Activated CD4-positive, alpha-beta T cell treated with anti-CD3 and anti-CD28 coated beads, Interleukin-2, Interleukin-4, amounts not matched to agents 100 ng/mL and 50 ng/mL, durations not matched to agents 16 hours and 8 hours (primary cell): ENCODE measurements at regions not wholly inside any gene's neighbourhood (a gene's known extent, or its start where the extent isn't known, plus 50 kb on each side); places are given as distances from the start of the nearest gene placed in this dataset.

Source experiments
- DNase-seq: peaks from one replicate; pipeline ENCODE4 v3.0.0-alpha.2; 2020; ENCODE audit warnings: low spot score

GRCh38 chr9:106613250-106613737 lies 249.7 kb upstream of the ZNF462 start:
- no peak for DNase-seq

DNA sequence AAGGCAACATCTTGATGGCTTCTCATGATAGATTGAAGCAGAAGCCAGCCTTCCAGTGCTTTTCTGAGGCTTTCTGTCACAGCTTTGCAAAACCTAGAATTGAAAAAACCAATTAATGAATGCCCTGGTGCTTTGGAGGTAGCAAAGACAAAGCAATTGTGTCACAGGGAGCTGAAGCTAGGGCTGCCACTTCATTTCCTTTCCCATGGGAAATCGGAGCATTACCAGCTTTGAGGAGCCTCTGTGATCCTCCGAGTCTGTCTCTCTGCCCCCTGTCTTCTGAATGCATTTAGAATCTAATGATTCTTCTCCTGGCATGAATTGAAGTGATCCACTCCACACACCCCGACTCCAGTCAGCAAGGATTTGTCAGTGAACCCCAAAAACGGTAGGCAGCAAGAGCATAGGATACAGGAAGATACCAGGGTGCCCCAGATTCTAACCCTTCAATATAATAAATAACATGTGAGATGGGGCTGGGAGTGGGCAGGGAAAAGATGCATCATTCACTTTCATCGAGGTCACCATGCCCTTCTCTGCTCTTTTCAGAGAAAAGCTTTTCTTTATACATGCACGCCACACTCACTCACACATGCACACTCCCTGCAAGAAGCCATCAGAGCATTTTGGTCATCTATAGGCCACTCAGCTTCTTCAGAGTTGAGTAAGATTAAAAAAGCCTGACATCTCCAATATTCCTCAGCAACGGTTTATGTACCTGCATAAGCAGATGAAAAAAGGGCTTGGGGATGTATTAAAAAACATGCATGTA lies 247.7 kb upstream of the ZNF462 start:
- DNase-seq: no peak

- no peak for DNase-seq
These were observed 246.9 kb upstream of the ZNF462 start for GRCh38 chr9:106616026-106616425.

DNA sequence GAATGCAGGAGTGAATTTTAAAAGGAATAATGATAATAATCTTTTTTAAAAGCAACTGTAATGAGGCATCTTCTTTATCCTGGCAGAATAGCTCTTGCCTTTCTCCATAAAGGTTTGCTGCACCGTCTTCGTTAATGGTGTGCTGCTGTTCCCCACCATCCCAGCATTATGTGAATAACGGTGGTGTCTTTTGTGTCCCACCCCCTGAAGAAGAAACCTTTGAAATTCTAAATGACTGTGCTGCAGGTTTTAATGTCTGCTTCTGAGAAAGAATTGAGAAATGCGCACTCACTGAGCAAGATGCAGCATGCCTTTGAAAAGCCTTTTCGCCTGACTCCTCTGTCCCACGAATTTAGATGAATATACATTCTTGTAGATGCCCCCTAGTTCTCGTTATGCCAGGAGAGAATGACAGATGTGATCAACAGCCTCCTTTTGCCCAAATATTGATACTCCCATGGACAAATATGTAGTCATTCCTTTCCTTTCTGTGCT lies 246.1 kb upstream of the ZNF462 start:
- no peak for DNase-seq

- DNase-seq: no peak
These were observed 243.8 kb upstream of the ZNF462 start for GRCh38 chr9:106619211-106619610.

DNA sequence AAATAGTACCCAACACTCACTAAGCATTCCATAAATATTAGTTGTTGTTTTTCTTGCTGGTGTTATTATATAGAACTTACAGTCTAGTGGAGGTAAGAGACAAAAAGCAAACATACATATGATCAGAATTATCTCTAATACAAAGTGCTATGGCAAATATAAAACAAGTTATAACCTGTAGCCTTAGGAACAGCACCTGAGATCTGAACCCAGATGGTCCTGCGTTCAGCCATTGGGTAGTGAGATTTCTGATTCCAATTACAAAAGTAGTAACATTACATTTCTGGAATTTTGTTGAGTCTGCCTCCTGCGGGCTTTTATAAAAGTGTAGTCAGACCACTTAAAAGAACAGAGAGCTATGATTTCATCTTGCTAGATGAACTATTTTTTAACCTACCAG lies 242.9 kb upstream of the ZNF462 start:
- DNase-seq: no peak

- no peak for DNase-seq
These were observed 242.1 kb upstream of the ZNF462 start for GRCh38 chr9:106620866-106621265.

GRCh38 chr9:106621313-106622163 lies 241.4 kb upstream of the ZNF462 start:
- no peak for DNase-seq

DNA sequence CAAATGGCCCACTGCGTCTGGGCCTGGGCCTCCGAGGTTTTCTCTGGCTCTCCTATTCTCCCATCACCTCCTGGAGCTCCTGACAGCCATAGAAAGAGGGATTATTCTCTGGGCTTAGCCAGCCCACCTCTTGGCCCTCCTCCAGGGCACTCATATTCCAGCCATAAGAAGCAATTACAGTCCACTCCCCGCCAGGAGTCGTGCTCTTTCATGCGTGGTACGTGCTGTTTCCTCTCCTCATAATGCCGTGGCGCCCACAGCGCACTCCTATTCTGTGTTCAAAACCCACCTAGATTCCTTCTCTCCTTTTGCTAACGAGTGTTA lies 240.8 kb upstream of the ZNF462 start:
- no peak for DNase-seq

DNA sequence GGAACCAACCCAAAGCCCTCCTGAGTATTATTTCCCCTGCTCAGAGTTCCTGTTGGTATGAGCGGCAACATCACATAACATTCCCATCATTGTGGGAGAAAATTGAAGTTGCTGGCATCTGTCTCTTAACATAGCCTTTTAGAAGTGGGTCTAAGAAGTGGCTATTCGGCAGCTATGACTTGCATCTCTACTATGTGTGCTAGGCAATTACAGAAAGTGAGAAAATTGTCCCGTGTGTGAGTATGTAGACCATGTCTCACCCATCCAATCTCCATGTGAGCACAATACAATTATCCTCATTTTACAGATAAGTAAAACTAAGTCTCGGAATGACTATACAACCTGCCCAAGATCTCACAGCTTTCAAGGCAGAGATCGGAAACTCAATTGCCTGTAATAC lies 239.4 kb upstream of the ZNF462 start:
- DNase-seq: no peak

DNA sequence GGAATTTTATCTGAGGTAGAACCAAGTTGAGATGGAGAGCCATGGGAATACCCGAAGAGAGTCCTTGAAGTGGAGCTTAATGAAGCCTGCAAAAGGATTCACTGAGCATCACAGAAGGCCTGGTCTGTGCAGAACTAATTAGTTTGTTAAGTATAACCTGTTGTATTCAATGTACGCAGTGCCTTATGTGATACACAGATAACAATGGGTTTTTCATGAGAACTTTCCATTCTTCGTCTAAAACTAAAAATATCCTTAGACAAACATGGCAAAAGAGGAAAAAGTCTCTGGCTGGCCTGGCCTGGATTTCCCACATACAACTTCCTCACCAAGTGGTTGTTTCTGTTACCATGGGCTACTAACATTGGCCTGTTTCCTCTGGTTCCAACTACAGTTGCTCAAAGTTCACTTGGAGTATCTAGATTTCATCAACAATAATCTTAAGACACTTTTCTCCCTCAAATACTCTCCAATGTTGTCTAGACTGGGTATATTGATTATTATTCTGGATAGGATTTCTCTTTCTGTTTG lies 237.6 kb upstream of the ZNF462 start:
- DNase-seq: no peak

- DNase-seq: no peak
These were observed 236.0 kb upstream of the ZNF462 start for GRCh38 chr9:106626936-106627335.

DNA sequence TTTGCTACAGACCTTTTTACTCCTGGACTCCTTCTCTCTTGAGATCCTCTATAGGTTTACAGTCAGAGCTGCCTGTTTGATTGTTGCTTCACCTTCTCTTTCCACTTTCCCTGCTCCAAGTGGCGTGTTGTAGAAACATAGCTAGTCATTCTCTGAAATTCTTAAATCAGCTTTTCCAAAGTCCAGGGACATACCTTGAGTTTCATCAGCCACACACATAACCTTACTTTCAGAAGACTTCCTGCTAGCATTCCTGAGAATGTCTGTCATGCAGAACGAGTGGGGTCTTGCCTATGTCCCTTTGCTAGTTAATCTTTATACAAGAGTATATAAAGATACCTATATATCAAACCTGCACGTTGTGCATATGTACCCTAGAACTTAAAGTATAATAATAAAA lies 230.3 kb upstream of the ZNF462 start:
- DNase-seq: no peak

GRCh38 chr9:106634183-106634582 lies 228.8 kb upstream of the ZNF462 start:
- no peak for DNase-seq

DNA sequence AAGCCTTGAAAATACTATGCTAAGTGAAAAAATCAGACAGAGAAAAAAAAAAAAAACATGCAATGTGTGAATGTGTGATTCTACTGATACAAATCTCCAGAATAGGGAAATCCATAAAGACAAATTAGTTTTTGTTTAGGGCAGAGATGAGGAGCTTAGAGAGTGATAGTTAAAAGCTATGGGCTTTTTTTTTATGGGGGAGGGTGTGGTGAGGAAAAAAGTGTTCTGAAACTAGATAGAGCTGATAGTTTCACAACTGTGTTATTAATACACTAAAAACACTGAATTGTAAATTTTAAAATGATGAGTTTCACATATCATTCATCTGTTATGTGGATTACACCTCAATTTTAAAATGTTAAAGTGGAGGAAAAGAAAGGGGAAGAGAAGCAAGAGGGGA lies 228.3 kb upstream of the ZNF462 start:
- no peak for DNase-seq

GRCh38 chr9:106637486-106637885 lies 225.5 kb upstream of the ZNF462 start:
- DNase-seq: no peak

- no peak for DNase-seq
These were observed 222.9 kb upstream of the ZNF462 start for GRCh38 chr9:106639873-106640568.

GRCh38 chr9:106643211-106643930 lies 219.6 kb upstream of the ZNF462 start:
- DNase-seq: no peak

DNA sequence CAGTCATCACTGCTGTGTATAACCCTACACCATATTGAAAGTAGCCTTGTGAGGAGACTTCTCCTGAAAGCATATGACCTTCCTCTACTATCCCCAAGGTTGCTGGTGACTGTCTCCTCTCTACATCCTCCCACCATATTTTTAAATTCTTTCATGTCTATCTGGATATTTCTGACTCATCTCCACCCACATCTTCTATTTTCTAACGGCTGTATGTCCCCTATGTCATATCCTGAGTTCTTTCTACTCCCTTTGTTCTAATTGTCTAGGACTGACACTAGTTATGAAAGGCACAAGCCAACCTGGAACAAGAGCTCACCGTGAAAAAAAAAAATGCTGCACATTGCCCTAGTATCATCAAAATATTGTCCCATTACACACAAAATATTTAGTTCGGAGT lies 218.3 kb upstream of the ZNF462 start:
- no peak for DNase-seq

DNA sequence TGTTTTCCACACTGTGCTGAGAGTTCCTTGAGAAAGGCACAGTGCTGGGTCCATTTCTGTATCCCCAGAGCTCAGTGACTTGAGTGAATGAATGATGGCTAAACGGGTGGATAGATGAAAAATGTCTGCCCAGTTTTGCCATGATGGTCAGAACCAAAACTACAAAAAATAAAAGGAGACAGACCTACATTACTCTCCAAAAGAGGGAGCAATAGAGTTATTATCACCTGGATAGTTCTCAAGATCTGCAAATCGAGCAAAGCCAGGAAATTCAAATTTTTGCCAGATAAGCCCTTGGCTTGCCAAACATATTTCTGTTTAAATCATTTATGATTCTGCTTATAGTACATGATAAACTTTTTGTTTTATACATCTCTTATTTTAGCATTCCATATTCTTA lies 214.2 kb upstream of the ZNF462 start:
- DNase-seq: no peak

- DNase-seq: no peak
These were observed 213.3 kb upstream of the ZNF462 start for GRCh38 chr9:106649664-106650063.

DNA sequence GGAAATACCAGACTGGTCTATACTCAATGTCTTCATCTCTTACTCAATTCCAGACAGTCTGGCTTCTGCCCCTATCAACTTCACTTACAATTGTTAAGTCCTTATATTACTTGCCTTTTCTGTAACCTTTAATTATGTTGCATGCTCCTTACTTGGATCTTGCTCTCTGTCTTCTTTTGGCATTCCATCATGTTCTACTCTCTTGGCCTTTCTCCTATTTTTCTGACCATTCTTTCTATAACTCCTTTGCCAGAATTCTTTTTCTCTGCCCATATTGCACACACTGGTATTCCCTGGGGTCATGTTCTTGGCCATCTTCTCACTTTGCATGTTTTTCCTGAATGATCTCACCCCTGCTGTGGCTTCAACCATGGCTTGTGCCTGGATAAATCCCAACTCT lies 209.8 kb upstream of the ZNF462 start:
- no peak for DNase-seq
